ENCODE measurements at regions not wholly inside any gene's neighbourhood (a gene's known extent, or its start where the extent isn't known, plus 50 kb on each side); places are given as distances from the start of the nearest gene placed in this dataset.

GRCh38 chr7:132065193-132065988 lies 509.0 kb upstream of the PODXL start:
- no peak for DNase-seq (ENCODE audit: low spot score)
- POLR2A ChIA-PET = no interaction called here
- TF ChIP-seq ATF2 (CRISPR knock-in tag; IDR thresholded peaks at IDR 0.05; ENCODE audit: borderline replicate concordance, low read depth) (no peak), ZNF423 (CRISPR knock-in tag; IDR thresholded peaks at IDR 0.05) (no peak), CDX4 (CRISPR knock-in tag; IDR thresholded peaks at IDR 0.05; ENCODE audit: borderline replicate concordance) (no peak), FOXP4 (CRISPR knock-in tag; IDR thresholded peaks at IDR 0.05) (no peak), OVOL2 (CRISPR knock-in tag; IDR thresholded peaks at IDR 0.05; ENCODE audit: borderline replicate concordance) (no peak), ZSCAN18 (CRISPR knock-in tag; IDR thresholded peaks at IDR 0.05) (no peak), AFF4 (CRISPR knock-in tag; IDR thresholded peaks at IDR 0.05; ENCODE audit: borderline replicate concordance) (no peak), ZNF232 (CRISPR knock-in tag; IDR thresholded peaks at IDR 0.05) (no peak), AR (CRISPR knock-in tag; IDR thresholded peaks at IDR 0.05) (no peak), PRDM15 (CRISPR knock-in tag; IDR thresholded peaks at IDR 0.05) (no peak)
- Mint-ChIP-seq H3K36me3 (no peaks in the 10 kb centered on the region), H3K27ac (no peak overlapping the region; the same call in 1 of the 2 replicates), H3K9me3 (no peaks in the 10 kb centered on the region), H3K27me3 (ENCODE audit: low read depth) (no peaks in the 10 kb centered on the region), H3K4me1 (peaks cover 11% of the 10 kb centered on the region; the same call in 1 of the 2 replicates), H3K4me3 (no peak overlapping the region)
- CTCF ChIA-PET = interaction anchor here (1.5 kb wide), 1 partner anchor 16 kb away, joined by 4 read pairs; no protein-coding TSS in a partner anchor
- no peak for ATAC-seq
